ENCODE measurements at regions not wholly inside any gene's neighbourhood (a gene's known extent, or its start where the extent isn't known, plus 50 kb on each side); places are given as distances from the start of the nearest gene placed in this dataset.
A peak's percentile ranks its signal among the peaks of the same experiment; 100 is the strongest.

- Histone ChIP-seq H3K27ac (ENCODE audit: insufficient read length, low read depth, low read length) (no peak overlapping the region), H3K23me2 (ENCODE audit: insufficient read length, low read depth, low read length, poor library complexity, severe bottlenecking) (no peaks in the 10 kb centered on the region), H3K4me2 (ENCODE audit: insufficient read depth, insufficient read length, low read length) (no peak overlapping the region), H2BK12ac (ENCODE audit: insufficient read length, low read depth, low read length) (no peak overlapping the region), H2BK120ac (ENCODE audit: low read depth, low read length, poor library complexity, severe bottlenecking) (no peak overlapping the region), H4K91ac (ENCODE audit: insufficient read length, low read depth, low read length) (no peak overlapping the region), H3K4ac (ENCODE audit: low read depth, low read length) (no peak overlapping the region), H3K27me3 (ENCODE audit: insufficient read depth, low read length) (0 out of 2 replicates have a peak, but pooled peaks cover 2% of the 10 kb centered on the region), H2BK15ac (ENCODE audit: low read depth, low read length) (no peak overlapping the region), H4K20me1 (ENCODE audit: control insufficient read depth, insufficient read depth, insufficient read length) (no peaks in the 10 kb centered on the region), H3T11ph (ENCODE audit: low read length) (no peak overlapping the region), H2AFZ (ENCODE audit: low read length) (no peak overlapping the region), H4K5ac (ENCODE audit: insufficient read length, low read depth, low read length) (no peak overlapping the region), H4K8ac (replicated peaks; ENCODE audit: insufficient read length, low read depth, low read length) (no peak overlapping the region), H3K14ac (ENCODE audit: insufficient read depth, low read length) (no peak overlapping the region), H2AK5ac (ENCODE audit: insufficient read length, low read length) (no peak overlapping the region), H3K4me1 (ENCODE audit: insufficient read depth, low read length) (peaks cover 7% of the 10 kb centered on the region; the same call in 1 of the 2 replicates), H3K9ac (ENCODE audit: extremely low read depth, insufficient read length, low read length) (no peak overlapping the region), H3K9me3 (ENCODE audit: control insufficient read depth, low read depth, low read length) (no peaks in the 10 kb centered on the region), H3K23ac (ENCODE audit: insufficient read length, low read depth, low read length) (no peak overlapping the region), H3K18ac (ENCODE audit: insufficient read length, low read depth, low read length) (no peak overlapping the region), H2BK5ac (ENCODE audit: insufficient read length, low read length) (no peak overlapping the region), H3K56ac (ENCODE audit: insufficient read length, low read depth, low read length) (no peak overlapping the region), H2BK20ac (ENCODE audit: low read depth, low read length, poor library complexity, severe bottlenecking) (no peak overlapping the region), H3K79me1 (ENCODE audit: insufficient read depth, low read depth, low read length, poor library complexity, severe bottlenecking) (no peaks in the 10 kb centered on the region), H3K79me2 (ENCODE audit: insufficient read depth, low read length) (no peaks in the 10 kb centered on the region)
- peaks cover 5 to 12% of the 10 kb centered on the region in 2 experiments; a peak in 4 of 5 replicates for H3K9me3 Mint-ChIP-seq
- H3K36me3 Mint-ChIP-seq (ENCODE audit: insufficient read depth in 1 of 3, low read depth in 3 of 3) = peaks cover 0 to 22% (median 0%) of the 10 kb centered on the region in 3 experiments; a peak in 3 of 7 replicates
- H3K27me3 Mint-ChIP-seq (ENCODE audit: low read depth) = no peaks in the 10 kb centered on the region; the same call in 1 of the 2 replicates
- H3K4me1 Mint-ChIP-seq = peaks cover 43 to 54% of the 10 kb centered on the region in 2 experiments
- no peak overlapping the region for H3K4me3 Mint-ChIP-seq
- peak overlapping the region in 2 of 3 experiments; percentile 28 to 44; a peak in 3 of 7 replicates for H3K27ac Mint-ChIP-seq
- WGBS (ENCODE audit: extremely low coverage, insufficient read length, low lambda C conversion rate) = no CpG with 5 or more reads among the region's 2 CpGs
- DNase-seq = no peak
- TF ChIP-seq CTCF (conservative IDR thresholded peaks at IDR 0.05) = no peak
Observed at GRCh38 chr9:117596678-117597077, 107.5 kb upstream of the TLR4 start.
